ENCODE measurements at regions not wholly inside any gene's neighbourhood (a gene's known extent, or its start where the extent isn't known, plus 50 kb on each side); places are given as distances from the start of the nearest gene placed in this dataset.
"Not testable (repeated sequence)": the region's sequence is repeated elsewhere in the genome, so short reads cannot be mapped to it uniquely, and the experiment has no call there.

DNA sequence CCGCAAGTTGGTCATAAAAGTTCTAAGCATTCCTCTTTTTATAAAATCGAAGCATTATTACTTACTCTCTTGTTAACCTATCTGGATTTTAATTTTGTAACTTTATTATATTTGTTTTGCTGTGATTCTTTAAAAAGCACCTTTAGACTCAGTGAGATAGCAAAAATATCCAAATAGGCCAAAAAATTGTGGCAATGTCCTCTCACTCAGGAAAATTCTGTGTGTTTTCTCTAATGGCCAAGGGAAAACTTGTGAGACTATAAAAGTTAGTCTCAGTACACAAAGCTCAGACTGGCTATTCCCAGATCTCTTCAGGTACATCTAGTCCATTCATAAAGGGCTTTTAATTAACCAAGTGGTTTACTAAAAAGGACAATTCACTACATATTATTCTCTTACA is 386.4 kb downstream of the OR4F29 start, which contains the start of gene OR4F5:
Gene OR4F5 (plus strand): TSS at position 301 of the 400 bp plus-strand sequence.
- ATAC-seq; BruUV-seq (replicated peaks); H3K4me1 ChIP-seq (ENCODE audit: control insufficient read depth in 1 of 2, insufficient read depth in 2 of 2, low read length in 2 of 2); H3K27me3 ChIP-seq (ENCODE audit: insufficient read depth, low read length); H3K27ac ChIP-seq (ENCODE audit: low read depth, low read length); H3K9me3 ChIP-seq (ENCODE audit: control insufficient read depth in 1 of 2, insufficient read depth in 1 of 2, low read depth in 1 of 2, low read length in 2 of 2); DNase-seq (ENCODE audit: low read depth, low spot score); RAD21 ChIA-PET (ENCODE audit: low non-redundant PET in 1 of 2, low total read pairs in 2 of 2, uncharacterized antibody in 2 of 2, unreplicated experiment in 2 of 2); H2AFZ ChIP-seq (ENCODE audit: low read depth, low read length, poor library complexity, severe bottlenecking); H3K79me2 ChIP-seq (ENCODE audit: insufficient read depth, low read length); H3K9me2 ChIP-seq (ENCODE audit: insufficient read depth); POLR2A ChIA-PET; H3K36me3 ChIP-seq (ENCODE audit: control insufficient read depth in 1 of 2, insufficient read depth in 2 of 2, low read length in 2 of 2); H3K4me3 ChIP-seq (replicated peaks in 1 of 2; ENCODE audit: low read depth in 1 of 2, low read length in 2 of 2); CTCF ChIA-PET; H3K9ac ChIP-seq (ENCODE audit: low read length); H4K20me1 ChIP-seq (ENCODE audit: insufficient read depth); intact Hi-C loops (cut with micrococcal nuclease); H3K4me2 ChIP-seq (ENCODE audit: low read length): not testable (repeated sequence)

DNA sequence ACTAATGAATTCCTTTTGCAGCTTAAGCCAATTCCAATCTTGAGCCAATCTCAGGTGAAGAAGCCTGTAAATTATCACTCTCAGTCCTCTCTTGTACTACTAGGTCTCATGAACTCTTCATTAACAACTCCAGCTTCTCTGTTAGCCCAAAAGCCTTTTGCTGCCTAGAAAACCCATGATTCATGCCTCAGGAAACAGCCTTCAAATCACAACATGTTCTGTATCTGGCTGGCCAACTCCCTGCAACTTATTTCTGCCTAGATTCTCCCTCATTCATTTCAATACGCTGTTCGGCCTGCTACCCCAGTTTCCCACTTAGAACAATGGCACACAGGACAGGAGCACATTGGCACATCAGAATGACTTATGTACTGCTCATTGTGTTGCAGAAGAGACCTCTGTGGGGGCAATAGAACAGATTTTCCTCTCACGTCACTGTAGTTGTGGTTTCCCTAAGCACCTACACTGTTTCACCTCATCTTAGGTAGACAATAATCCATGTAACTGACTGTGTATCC is 395.4 kb downstream of the OR4F29 start:
- H3K79me2 ChIP-seq (ENCODE audit: insufficient read depth, low read length); H3K4me3 ChIP-seq (replicated peaks in 1 of 2; ENCODE audit: low read depth in 1 of 2, low read length in 2 of 2); H3K4me2 ChIP-seq (ENCODE audit: low read length); H3K9me2 ChIP-seq (ENCODE audit: insufficient read depth); H3K9ac ChIP-seq (ENCODE audit: low read length); H4K20me1 ChIP-seq (ENCODE audit: insufficient read depth); ATAC-seq; H3K4me1 ChIP-seq (ENCODE audit: control insufficient read depth in 1 of 2, insufficient read depth in 2 of 2, low read length in 2 of 2); POLR2A ChIA-PET; H3K9me3 ChIP-seq (ENCODE audit: control insufficient read depth in 1 of 2, insufficient read depth in 1 of 2, low read depth in 1 of 2, low read length in 2 of 2); H3K27ac ChIP-seq (ENCODE audit: low read depth, low read length); CTCF ChIA-PET; DNase-seq (ENCODE audit: low read depth, low spot score); BruUV-seq (replicated peaks); intact Hi-C loops (cut with micrococcal nuclease); H3K36me3 ChIP-seq (ENCODE audit: control insufficient read depth in 1 of 2, insufficient read depth in 2 of 2, low read length in 2 of 2); RAD21 ChIA-PET (ENCODE audit: low non-redundant PET in 1 of 2, low total read pairs in 2 of 2, uncharacterized antibody in 2 of 2, unreplicated experiment in 2 of 2); H3K27me3 ChIP-seq (ENCODE audit: insufficient read depth, low read length); H2AFZ ChIP-seq (ENCODE audit: low read depth, low read length, poor library complexity, severe bottlenecking): not testable (repeated sequence)

- H3K4me2 ChIP-seq (ENCODE audit: low read length); H3K27ac ChIP-seq (ENCODE audit: low read depth, low read length); H3K4me3 ChIP-seq (replicated peaks in 1 of 2; ENCODE audit: low read depth in 1 of 2, low read length in 2 of 2); H4K20me1 ChIP-seq (ENCODE audit: insufficient read depth); H3K27me3 ChIP-seq (ENCODE audit: insufficient read depth, low read length); POLR2A ChIA-PET; H3K4me1 ChIP-seq (ENCODE audit: control insufficient read depth in 1 of 2, insufficient read depth in 2 of 2, low read length in 2 of 2); ATAC-seq; H3K9ac ChIP-seq (ENCODE audit: low read length); H3K9me3 ChIP-seq (ENCODE audit: control insufficient read depth in 1 of 2, insufficient read depth in 1 of 2, low read depth in 1 of 2, low read length in 2 of 2); intact Hi-C loops (cut with micrococcal nuclease); H3K9me2 ChIP-seq (ENCODE audit: insufficient read depth); CTCF ChIA-PET; H2AFZ ChIP-seq (ENCODE audit: low read depth, low read length, poor library complexity, severe bottlenecking); H3K79me2 ChIP-seq (ENCODE audit: insufficient read depth, low read length); RAD21 ChIA-PET (ENCODE audit: low non-redundant PET in 1 of 2, low total read pairs in 2 of 2, uncharacterized antibody in 2 of 2, unreplicated experiment in 2 of 2); DNase-seq (ENCODE audit: low read depth, low spot score); BruUV-seq (replicated peaks); H3K36me3 ChIP-seq (ENCODE audit: control insufficient read depth in 1 of 2, insufficient read depth in 2 of 2, low read length in 2 of 2): not testable (repeated sequence)
Measured at GRCh38 chr1:53182-53581, 398.3 kb downstream of the OR4F29 start.

GRCh38 chr1:41965-42466 is 409.5 kb downstream of the OR4F29 start:
- H3K36me3 ChIP-seq (ENCODE audit: control insufficient read depth in 1 of 2, insufficient read depth in 2 of 2, low read length in 2 of 2); ATAC-seq; CTCF ChIA-PET; H4K20me1 ChIP-seq (ENCODE audit: insufficient read depth); H3K9me3 ChIP-seq (ENCODE audit: control insufficient read depth in 1 of 2, insufficient read depth in 1 of 2, low read depth in 1 of 2, low read length in 2 of 2); H3K4me2 ChIP-seq (ENCODE audit: low read length); H3K79me2 ChIP-seq (ENCODE audit: insufficient read depth, low read length); H3K27ac ChIP-seq (ENCODE audit: low read depth, low read length); BruUV-seq (replicated peaks); H3K9me2 ChIP-seq (ENCODE audit: insufficient read depth); H3K27me3 ChIP-seq (ENCODE audit: insufficient read depth, low read length); POLR2A ChIA-PET; DNase-seq (ENCODE audit: low read depth, low spot score); H3K4me1 ChIP-seq (ENCODE audit: control insufficient read depth in 1 of 2, insufficient read depth in 2 of 2, low read length in 2 of 2); H3K4me3 ChIP-seq (replicated peaks in 1 of 2; ENCODE audit: low read depth in 1 of 2, low read length in 2 of 2); H3K9ac ChIP-seq (ENCODE audit: low read length); RAD21 ChIA-PET (ENCODE audit: low non-redundant PET in 1 of 2, low total read pairs in 2 of 2, uncharacterized antibody in 2 of 2, unreplicated experiment in 2 of 2); H2AFZ ChIP-seq (ENCODE audit: low read depth, low read length, poor library complexity, severe bottlenecking); intact Hi-C loops (cut with micrococcal nuclease): not testable (repeated sequence)

- intact Hi-C loops (cut with micrococcal nuclease); H3K9me3 ChIP-seq (ENCODE audit: control insufficient read depth in 1 of 2, insufficient read depth in 1 of 2, low read depth in 1 of 2, low read length in 2 of 2); H3K9me2 ChIP-seq (ENCODE audit: insufficient read depth); H3K36me3 ChIP-seq (ENCODE audit: control insufficient read depth in 1 of 2, insufficient read depth in 2 of 2, low read length in 2 of 2); H4K20me1 ChIP-seq (ENCODE audit: insufficient read depth); RAD21 ChIA-PET (ENCODE audit: low non-redundant PET in 1 of 2, low total read pairs in 2 of 2, uncharacterized antibody in 2 of 2, unreplicated experiment in 2 of 2); POLR2A ChIA-PET; H3K27ac ChIP-seq (ENCODE audit: low read depth, low read length); H3K4me1 ChIP-seq (ENCODE audit: control insufficient read depth in 1 of 2, insufficient read depth in 2 of 2, low read length in 2 of 2); BruUV-seq (replicated peaks); ATAC-seq; H3K9ac ChIP-seq (ENCODE audit: low read length); H3K27me3 ChIP-seq (ENCODE audit: insufficient read depth, low read length); H3K4me3 ChIP-seq (replicated peaks in 1 of 2; ENCODE audit: low read depth in 1 of 2, low read length in 2 of 2); H3K4me2 ChIP-seq (ENCODE audit: low read length); CTCF ChIA-PET; DNase-seq (ENCODE audit: low read depth, low spot score); H2AFZ ChIP-seq (ENCODE audit: low read depth, low read length, poor library complexity, severe bottlenecking); H3K79me2 ChIP-seq (ENCODE audit: insufficient read depth, low read length): not testable (repeated sequence)
Measured at GRCh38 chr1:41197-41596, 410.3 kb downstream of the OR4F29 start.

All from HCT116 (cell line).